GM21723 (cell line): ENCODE measurements at regions not wholly inside any gene's neighbourhood (a gene's known extent, or its start where the extent isn't known, plus 50 kb on each side); places are given as distances from the start of the nearest gene placed in this dataset.
"Not testable (repeated sequence)": the region's sequence is repeated elsewhere in the genome, so short reads cannot be mapped to it uniquely, and the experiment has no call there.

ENCODE experiments used
- ATAC-seq: cut with Tn5 transposase; IDR thresholded peaks from one replicate; pipeline ENCODE4 v1.9.1; 2021; ENCODE audit warnings: mild to moderate bottlenecking, moderate library complexity; ENCODE audit not compliant: unreplicated experiment

DNA sequence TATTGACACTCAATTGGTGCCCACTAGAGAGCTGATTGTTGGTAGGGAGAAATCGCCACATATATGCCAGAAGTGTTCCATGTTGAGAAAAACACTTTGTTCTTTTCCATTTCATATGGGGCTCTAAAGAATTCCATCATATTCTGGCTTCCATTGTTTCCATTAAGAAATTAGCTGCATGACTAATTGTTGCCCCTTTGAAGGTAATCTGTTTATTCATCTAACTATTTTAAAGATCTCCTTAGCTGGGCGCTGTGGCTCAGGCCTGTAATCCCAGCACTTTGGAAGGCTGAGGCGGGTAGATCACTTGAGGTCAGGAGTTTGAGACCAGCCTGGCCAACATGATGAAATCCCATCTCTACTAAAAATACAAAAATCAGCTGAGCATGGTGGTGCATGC, 109.9 kb downstream of the MRPL14 start:
- ATAC-seq: not testable (repeated sequence)

DNA sequence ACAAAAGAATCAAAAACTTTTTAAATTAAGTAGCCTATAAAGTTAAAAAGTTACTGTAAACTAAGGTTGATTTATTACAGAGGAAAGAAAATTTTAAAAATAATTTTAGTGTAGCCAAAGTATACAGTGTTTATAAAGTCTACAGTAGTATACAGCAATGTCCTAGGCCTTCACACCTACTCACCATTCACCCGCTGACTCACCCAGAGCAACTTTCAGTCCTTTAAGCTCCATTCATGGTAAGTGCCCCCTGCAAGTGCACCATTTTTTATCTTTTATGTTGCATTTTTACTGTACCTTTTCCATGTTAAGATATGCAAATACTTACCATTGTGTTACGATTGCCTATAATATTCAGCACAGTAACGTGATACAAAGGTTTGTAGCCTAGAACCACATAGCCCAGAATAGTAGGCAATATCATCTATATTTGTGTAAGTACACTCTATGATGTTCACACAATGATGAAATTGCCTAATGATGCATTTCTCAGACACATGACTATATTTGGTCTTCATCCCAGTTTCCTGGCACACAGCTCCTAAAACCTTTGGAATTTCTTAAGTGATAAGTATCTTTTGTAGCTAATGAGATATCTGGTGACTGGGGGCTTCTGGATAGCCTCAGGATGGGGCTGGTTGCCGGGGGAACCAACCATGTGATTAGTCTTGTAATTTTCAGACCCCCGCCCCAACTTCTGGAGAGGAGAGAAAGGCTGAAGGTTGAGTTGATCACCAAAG, 111.0 kb downstream of the MRPL14 start:
- no peak for ATAC-seq

DNA sequence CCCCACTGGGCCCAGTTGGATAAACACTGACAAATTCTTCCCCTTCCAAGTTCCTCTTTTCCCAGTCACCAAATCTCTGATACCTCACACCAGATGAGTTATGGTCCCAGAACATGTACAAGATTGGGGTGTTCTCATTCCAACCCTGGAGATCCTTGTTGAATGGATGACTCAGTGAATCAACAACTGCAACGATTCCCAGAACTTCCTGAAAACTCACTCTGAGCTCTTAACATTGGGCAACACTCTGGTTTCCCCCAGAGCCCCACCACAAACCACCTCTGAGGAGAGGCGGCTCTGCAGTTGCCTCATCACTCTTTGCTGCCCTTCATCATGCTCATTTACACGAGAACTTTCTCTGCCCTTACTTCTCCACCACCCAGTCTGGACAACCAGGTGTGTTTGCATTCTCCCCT, 115.2 kb downstream of the MRPL14 start:
- ATAC-seq: no peak

DNA sequence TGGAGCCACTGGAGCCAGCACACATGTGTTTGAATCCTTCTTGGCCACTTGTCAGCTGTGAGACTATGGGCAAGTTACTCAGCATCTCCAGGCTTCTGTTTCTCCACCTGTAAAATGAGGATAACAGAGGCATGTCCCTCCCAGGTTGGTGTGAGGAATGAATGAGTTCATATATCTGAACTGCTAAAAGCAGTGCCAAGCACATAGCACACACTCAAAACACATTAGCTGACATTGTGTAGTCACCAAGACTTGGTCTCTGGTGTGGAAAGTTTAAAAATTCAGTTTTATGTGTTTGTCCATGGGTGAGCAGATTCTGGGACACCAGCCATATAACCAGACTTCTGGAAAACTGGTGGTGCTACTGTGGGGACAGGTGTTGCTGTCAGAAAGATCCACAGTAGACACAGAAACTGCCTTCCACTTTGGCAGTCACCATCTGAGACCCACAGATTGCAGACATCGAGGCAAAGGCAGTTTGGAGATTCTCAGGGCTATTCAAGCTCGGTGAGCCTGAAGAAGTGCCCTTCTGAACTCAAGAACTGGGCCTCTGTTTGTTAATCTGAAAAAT, 115.8 kb downstream of the MRPL14 start:
- ATAC-seq: no peak

DNA sequence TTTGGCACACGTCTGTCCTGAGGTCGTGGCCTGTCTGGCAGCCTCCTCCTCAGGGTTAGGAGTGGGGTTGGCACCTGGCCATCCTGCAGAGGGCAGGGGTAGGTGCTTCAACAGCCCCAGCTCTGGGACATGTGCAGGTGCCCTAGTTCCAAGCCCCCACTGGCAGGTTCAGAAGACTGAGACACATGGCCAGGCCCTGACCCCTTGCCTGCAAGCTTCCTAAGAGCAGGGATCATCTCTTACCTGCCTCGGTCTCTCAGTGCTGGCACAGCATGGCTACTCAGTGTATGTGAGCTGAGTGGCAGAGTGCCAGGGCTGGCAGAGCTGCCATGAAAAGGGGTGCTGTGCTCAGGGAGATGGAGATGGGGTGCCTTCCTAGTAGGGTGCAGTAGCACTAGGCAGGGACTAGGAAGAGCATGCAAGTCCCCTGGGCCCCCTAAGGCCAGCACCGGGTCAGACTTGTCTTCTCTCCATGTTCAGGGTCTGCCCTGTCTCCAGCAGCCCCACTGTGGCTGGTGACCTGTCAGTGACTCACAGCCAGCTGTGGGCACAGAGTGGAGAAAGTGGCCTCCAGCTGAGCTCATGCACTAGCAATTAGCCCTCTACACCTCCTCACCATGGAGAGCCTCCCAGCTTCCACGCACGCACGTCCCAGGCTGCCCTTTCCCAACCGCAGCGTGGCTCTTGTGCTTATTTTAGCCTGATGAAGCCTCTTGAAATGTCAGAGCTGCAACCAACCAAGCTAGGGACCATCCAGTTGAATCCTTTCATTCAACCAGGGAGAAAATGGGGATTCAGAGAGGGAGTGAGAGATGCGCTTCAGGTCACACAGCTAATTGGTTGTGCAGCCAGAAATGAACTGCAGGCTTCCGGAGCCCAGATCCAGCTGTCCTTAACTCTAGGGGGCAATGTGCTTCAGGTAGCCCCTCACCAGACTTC, 116.6 kb downstream of the MRPL14 start:
- no peak for ATAC-seq

DNA sequence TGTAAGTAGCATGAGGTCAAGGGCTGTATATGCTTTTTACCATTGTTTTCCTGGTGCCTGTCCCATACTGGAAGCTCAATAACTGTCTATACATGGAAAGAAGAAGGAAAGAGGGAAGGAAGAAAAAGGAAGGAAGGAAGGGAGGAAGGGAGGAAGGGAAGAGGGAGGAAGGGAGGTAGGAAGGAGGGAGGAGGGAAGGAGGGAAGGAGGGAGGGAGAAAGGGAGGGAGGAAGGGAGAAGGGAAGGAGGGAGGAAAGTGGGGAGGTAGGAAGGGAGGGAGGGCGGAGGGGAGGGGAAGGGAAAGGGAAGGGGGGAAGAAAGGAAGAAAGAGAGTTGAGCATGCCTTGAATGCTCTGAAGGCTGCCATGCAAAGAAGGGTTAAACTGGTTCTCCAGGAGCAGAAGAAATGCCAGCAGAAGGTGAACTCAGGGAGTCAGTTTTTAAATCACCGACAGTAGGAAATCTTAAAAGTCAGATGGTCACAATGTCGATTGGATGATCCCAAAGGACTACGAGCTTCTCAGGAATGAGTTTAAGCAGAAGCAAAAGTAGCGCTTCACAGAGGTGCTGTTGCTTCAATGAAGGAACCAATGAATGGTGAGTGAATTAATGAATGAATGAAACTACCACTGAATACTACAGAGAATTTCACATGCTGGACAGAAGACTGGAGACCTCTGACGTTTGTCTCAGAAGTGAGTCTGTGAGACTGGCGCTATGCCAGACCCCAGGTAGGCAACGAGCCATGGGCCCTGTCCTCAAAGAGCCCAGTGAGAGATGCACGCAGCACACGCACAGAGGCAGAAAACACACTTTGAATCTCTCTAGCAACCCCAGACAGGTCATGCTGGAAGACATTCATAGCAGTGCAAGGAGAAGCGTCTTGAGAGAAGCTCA, 117.6 kb downstream of the MRPL14 start:
- no peak for ATAC-seq

DNA sequence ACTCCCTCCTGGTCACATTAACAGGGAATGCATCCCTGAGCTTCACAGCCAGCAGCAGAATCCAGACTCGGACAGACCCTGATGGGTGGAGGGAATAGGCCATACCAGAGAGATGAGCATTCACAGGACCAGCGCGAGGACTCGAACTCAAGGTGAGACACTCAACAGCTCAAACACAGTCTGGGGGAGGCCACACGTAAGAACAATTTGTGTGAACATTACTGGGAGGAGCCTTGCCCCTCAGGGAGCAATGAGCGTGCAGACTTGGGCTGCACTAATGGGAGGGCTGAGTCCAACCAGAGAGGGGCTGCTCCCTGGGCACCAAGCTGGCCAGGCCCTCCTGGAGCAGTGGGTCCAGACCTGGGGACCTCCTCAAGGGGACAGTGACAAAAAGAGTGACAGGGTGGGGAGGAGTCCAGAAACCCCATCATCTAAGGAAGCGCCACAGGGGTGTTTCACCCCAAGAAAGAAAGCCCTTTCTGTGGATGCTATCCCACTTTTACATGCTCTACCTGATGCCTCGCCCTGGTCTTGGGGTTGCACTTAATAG, 118.4 kb downstream of the MRPL14 start:
- no peak for ATAC-seq

DNA sequence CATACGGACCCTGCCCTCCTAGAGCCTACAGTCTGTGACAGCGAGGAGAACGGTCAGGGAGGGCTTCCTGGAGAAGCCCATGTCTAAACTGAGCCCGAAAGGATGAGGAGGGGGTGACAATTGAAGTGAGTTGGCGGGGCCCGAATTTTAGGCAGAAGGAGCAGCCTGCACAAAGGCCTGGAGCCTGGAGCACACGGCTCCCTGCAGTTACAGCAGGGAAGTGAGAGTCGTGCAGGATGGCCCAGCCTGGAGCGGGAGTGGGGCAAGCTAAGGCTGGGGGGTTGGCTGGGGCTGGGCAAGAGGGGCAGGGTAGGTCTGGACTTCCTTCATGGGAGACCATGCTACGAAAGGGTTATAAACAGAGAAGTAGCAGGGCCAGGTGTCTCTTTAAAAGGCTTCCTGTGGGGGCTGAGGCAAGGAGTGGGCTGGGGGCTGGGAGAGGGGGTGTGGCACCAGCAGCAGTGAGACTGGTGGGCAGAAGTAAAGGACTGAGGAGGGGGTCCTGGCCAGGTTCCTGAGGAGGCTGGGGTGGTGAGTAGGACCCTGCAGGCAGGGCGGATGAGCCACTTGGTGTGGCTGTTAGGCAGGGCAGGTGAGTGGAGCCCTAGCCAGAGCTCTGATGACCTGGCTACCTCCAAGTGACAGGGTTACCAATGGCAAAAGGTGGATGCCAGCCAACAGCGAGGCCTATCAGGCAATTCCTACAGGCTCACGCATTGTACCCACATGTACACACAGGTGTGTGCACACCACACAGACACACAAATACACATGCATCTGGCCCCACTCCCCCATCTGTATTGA, 119.2 kb downstream of the MRPL14 start:
- no peak for ATAC-seq

DNA sequence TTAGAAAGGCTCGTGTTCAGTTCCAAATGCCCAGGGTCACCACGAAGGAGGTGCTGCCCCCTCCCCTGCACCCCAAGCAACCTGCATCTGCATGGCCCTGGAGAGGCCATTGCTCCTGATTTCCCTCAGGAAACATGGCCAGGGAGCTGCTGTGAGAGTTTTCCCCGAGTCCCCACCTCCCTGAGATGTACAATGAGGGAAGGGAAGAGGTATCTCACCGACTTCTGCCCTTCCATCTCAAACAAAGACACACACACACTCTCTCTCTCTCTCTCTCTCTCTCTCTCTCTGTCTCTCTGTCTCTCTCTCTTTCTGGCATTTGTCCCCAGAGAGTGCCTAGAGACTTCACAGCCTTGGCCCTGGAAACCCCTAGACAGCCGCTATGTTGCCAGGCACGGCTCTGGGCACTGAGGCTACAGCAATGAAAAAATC, 120.4 kb downstream of the MRPL14 start:
- no peak for ATAC-seq

DNA sequence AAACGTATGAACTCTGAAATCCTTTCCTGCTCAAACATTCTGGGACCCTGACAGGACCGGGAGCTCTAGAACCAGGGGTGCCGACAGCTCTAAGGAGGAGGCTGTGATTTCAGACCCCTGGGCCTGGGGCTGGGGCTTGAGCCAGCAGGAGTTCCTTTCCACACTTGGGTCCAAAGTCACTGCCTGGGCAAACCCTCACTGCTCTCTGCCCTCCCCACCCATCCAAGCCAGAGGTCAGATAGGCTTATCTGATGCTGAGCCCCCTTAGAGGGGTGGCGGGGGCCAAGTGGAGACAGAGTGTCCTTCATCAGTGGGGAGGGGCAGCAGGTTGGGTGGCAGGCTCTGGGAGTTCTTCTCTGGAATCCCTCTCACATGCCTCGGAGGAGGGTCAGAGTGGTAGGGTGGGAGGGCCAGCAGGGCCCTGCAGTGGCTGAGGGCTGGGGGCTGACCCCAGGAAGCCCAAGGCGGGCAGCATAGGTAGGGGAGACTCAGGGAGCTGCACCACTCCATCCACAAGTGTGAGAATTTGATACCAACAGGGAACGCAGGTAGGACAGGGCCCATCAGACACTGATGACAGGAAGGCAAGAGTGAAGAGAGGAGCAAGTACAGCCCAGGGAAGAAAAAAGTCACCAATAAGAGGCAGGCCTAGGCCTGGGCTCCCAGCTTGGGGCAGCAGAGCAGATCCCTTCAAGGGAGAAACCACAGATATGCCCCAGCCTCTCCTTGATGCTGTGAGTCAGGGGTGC, 121.0 kb downstream of the MRPL14 start:
- ATAC-seq: no peak

DNA sequence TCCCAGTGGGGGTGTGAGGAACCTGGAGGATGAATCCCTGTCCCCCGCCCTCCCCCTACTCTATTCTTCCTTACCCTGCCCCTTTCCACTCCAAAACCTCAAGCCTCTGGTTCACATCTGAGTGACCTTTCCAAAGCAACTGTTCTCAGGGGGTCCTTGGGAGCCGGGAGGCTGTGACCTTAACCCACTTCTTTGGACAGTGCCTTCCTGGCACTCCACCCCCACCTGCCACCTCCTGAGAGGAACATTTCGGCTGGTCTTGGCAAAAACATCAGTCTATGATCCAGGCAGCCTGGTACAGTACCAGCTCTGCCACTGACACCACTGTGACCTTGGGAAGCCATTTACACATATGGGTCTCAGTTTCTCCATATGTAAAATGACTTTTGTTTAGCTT, 121.7 kb downstream of the MRPL14 start:
- ATAC-seq: no peak

DNA sequence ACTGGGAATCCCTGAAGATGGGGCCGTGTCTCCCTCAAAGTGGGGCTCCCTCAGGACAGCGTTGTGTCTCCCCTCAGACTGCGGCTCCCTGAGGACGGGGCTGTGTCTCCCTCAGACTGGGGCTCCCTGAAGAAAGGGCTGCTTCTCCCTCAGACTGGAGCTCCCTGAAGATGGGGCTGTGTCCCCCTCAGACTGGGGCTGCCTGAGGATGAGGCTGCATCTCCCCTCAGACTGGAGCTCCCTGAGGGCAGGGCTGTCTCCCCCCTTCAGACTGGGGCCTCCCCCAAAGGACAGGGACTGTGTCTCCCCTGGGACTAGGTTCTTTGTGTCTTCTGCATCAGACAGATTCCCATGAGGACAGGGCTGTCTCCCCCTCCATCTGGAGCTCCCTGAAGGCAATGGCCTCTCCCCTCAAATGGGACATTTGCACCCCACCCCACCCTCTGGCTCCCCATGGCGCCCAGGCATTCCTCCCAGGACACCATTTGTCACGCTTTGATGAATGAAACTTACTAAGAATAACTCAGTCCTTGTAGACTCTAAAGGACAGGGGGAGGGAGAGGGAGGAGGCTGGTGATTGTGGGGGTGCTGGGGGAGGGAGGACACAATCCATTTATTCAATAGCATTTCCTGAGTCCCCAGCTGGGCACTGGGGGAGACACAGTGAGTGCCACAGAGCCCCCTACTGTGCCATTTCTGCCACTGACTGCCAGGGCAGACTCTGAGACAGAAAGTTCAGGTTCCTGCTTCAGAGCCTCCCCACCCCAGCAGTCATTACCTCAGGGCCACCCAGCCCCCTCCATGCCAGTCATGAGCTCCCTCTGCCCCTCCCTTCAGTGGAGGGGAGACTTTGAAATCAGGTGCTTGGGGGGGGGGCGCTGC, 122.4 kb downstream of the MRPL14 start:
- ATAC-seq: no peak

DNA sequence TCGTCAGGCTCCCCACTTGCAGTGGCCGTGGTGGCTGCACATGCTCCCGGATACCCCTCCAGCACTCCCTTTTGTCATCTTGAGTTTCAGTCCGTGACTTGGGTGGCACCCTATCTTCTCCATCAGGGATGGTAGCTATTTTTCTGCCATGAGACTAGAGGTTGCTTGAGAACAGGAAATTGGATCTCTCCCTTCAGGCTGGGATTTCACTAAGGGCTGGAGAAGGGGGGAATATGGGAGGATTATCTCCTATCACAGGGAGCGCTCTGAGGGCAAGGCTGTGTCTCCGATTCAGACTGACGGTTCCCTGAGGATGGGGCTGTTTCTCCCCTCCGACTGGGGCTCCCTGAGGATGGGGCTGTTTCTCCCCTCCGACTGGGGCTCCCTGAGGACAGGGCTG, 123.1 kb downstream of the MRPL14 start:
- no peak for ATAC-seq

DNA sequence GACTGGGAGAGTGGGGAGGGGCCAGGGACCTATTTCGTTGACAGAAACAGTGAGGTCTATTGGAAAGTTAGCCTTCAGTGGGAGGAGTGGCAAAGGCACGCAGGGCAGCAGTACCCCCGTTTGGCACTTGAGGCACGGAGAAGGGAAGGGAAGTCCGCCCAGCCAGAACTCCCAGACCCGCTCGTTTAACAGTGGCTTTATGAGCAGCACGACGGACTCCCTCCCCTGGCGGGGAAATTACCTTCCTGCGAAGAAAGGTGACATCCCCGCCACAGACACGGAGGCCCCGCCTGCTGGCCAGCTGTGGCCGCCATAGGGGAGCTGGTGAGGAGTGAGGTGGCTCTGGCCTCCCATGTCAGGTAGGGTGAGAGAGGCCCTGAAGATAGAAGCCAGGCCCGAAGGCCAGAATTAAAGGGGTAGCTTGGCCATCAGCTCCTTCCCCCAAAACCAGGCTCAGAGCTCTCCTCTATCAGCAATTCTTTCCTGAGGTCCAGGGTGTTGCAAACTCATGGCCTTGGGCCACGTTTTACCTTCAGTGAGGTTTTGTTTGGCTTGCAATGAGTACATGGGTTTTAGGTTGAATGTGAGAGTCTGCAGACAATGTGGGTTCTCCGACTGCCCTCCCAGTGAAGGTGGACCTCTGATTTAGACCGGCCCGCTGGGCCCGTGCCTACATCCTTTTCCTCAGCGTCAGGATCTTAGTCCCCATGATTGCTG, 123.7 kb downstream of the MRPL14 start:
- ATAC-seq: no peak

DNA sequence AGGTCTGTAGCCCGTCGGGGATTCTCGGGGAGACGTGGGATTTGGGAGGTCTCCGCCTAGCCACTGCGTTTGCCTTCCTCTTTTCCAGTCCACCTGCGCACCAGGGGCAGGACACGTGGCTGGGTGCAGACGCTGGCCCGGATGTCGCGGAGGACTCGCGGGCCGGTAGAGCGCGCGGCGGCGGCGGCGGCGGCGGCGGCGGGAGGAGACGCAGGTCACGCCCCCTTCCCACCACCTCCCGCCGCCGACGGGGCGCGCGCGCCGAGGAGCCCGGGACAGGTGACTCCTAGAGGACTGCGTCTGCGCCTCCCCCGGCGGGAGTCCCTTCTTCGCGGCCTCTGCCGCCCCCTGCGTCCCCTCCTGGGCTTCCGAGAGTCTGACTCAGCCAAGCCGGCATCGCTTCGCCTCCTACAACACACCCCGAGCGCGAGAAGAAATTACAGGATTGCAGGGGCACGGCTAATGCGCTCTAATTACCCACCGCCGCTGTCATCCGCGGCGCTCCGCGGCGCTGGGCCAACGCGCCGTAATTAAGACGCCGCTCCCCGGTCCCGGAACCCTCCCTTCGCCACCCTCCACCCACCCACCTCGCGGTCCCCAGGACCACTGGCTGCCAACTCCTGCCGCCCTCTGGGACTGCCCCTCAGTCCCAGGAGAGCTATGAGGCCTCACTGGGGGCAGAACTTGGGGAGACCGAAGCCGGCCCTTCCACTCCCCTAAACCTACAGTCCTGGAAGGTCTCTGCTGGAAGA, 124.5 kb downstream of the MRPL14 start:
- no peak for ATAC-seq

DNA sequence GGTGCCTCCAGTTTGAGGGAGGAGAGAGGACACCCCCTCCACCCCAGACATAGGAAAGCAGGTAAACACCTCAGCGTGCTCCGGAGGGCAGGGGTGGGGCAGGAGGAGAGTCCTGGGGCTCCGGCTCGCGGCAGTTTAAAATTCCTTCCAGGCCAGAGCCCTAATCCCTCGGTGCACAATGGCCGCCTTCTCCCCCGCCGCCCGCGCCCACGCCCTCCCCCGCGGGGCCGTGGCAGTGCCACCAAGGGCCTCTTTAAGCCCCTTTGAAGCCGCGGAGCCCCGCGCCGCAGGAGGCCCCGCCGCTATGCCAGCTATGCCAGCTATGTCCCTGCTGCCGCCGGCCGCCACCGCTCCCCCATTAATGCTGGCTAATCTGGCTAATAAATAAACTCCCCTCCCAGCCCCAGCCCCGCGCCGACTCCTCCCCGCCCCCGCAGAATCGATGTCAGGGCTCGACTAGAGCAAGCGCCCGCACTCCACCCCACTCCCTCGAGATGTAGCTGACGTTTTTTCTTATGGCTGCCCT, 125.1 kb downstream of the MRPL14 start:
- no peak for ATAC-seq
